IMR-90 (cell line): ENCODE measurements at regions not wholly inside any gene's neighbourhood (a gene's known extent, or its start where the extent isn't known, plus 50 kb on each side); places are given as distances from the start of the nearest gene placed in this dataset.

Experiments
- ATAC-seq: fragments of 200-7000 bp; cut with Tn5 transposase; 2 replicates; pipeline ENCODE4 v1.9.1; 2020; ENCODE audit warnings: low read depth, mild to moderate bottlenecking, moderate library complexity
- BruUV-seq: library from RNA; stranded (reverse); fragments of 400-500 nt; replicated peaks from 2 replicates; lab custom pipeline; 2021; lab: Mats Ljungman, UMichigan
- CTCF ChIA-PET: fragments of 300-600 bp; formaldehyde crosslinking; extraction: SDS; loops from one replicate; lab custom pipeline; 2021; ENCODE audit warnings: antibody characterized with exemption; lab: Yijun Ruan, JAX
- POLR2A ChIA-PET: fragments of 300-600 bp; sonication (Branson Sonifier 250); formaldehyde crosslinking; loops from one replicate; lab custom pipeline; 2022; ENCODE audit warnings: antibody characterized with exemption; ENCODE audit not compliant: unreplicated experiment; lab: Charles Lee
- DNase-seq: peaks from one replicate; pipeline ENCODE4 v3.0.0; 2013
- H2AFZ ChIP-seq: replicated peaks from 2 replicates; pipeline ENCODE3; 2013; ENCODE audit warnings: low read length, mild to moderate bottlenecking; ENCODE audit not compliant: poor library complexity
- H2AK5ac ChIP-seq: 2 replicates; pipeline ENCODE4 v1.6.1; 2013; ENCODE audit warnings: low read depth, low read length, inconsistent platforms
- H2AK9ac ChIP-seq: replicated peaks from 2 replicates; pipeline ENCODE3; 2013; ENCODE audit warnings: mild to moderate bottlenecking, low read depth, low read length, moderate library complexity; ENCODE audit not compliant: poor library complexity
- H2BK120ac ChIP-seq: 2 replicates; pipeline ENCODE4 v1.6.1; 2013; ENCODE audit warnings: low read depth, low read length, inconsistent platforms
- H2BK15ac ChIP-seq: 3 replicates; pipeline ENCODE4 v1.6.1; 2013; ENCODE audit warnings: low read depth, low read length, inconsistent platforms
- H2BK20ac ChIP-seq: 2 replicates; pipeline ENCODE4 v1.6.1; 2013; ENCODE audit warnings: low read depth, mild to moderate bottlenecking, inconsistent platforms, low read length, moderate library complexity
- H2BK5ac ChIP-seq: 2 replicates; pipeline ENCODE4 v1.6.1; 2013; ENCODE audit warnings: mild to moderate bottlenecking, low read depth, low read length, inconsistent platforms; ENCODE audit not compliant: poor library complexity, severe bottlenecking
- H3K14ac ChIP-seq: replicated peaks from 2 replicates; pipeline ENCODE4 v1.6.1; 2013; ENCODE audit warnings: low read depth, low read length, inconsistent platforms
- H3K18ac ChIP-seq: 2 replicates; pipeline ENCODE4 v1.6.1; 2013; ENCODE audit warnings: low read depth, low read length, control low read depth
- H3K23ac ChIP-seq: 2 replicates; pipeline ENCODE4 v1.6.1; 2013; ENCODE audit warnings: low read depth, low read length, inconsistent platforms
- H3K27ac ChIP-seq: 2 replicates; pipeline ENCODE4 v1.5.1; 2013; ENCODE audit warnings: mild to moderate bottlenecking, control low read depth, low read length; ENCODE audit not compliant: insufficient read depth
- H3K27me3 ChIP-seq: 2 replicates; pipeline ENCODE4 v1.6.1; 2013; ENCODE audit warnings: low read length; ENCODE audit not compliant: control insufficient read depth, insufficient read depth
- H3K36me3 ChIP-seq: 2 replicates; pipeline ENCODE4 v1.6.1; 2013; ENCODE audit warnings: low read length, mixed read lengths; ENCODE audit not compliant: control insufficient read depth, insufficient read depth
- H3K4ac ChIP-seq: 2 replicates; pipeline ENCODE4 v1.6.1; 2013; ENCODE audit warnings: low read depth, low read length, inconsistent platforms
- H3K4me1 ChIP-seq: 2 replicates; pipeline ENCODE4 v1.6.1; 2013; ENCODE audit warnings: low read length, mixed read lengths; ENCODE audit not compliant: control insufficient read depth, insufficient read depth
- H3K4me2 ChIP-seq: 2 replicates; pipeline ENCODE4 v1.6.1; 2013; ENCODE audit warnings: low read depth, mild to moderate bottlenecking, control low read depth, low read length, moderate library complexity
- H3K4me3 ChIP-seq: 2 replicates; pipeline ENCODE4 v1.5.1; 2013; ENCODE audit warnings: low read depth, mild to moderate bottlenecking, control low read depth, low read length, moderate library complexity; ENCODE audit not compliant: insufficient read depth
- H3K56ac ChIP-seq: 2 replicates; pipeline ENCODE4 v1.6.1; 2013; ENCODE audit warnings: low read length, inconsistent platforms; ENCODE audit not compliant: insufficient read depth; ENCODE audit errors: extremely low read depth
- H3K79me1 ChIP-seq, 2 experiments: 2 replicates each; pipeline ENCODE4 v1.6.1; 2013; ENCODE audit warnings: low read length in 2 of 2, inconsistent platforms in 1 of 2, low read depth in 1 of 2
- H3K9ac ChIP-seq: 2 replicates; pipeline ENCODE4 v1.6.1; 2013; ENCODE audit warnings: low read depth, low read length, control low read depth
- H3K9me1 ChIP-seq: 2 replicates; pipeline ENCODE4 v1.6.1; 2013; ENCODE audit warnings: low read length, inconsistent platforms; ENCODE audit not compliant: insufficient read depth
- H3K9me3 ChIP-seq: 2 replicates; pipeline ENCODE4 v1.6.1; 2013; ENCODE audit warnings: low read length; ENCODE audit not compliant: control insufficient read depth, insufficient read depth
- H4K20me1 ChIP-seq: 2 replicates; pipeline ENCODE4 v1.6.1; 2013; ENCODE audit warnings: low read length, inconsistent platforms; ENCODE audit not compliant: insufficient read depth
- H4K5ac ChIP-seq: 2 replicates; pipeline ENCODE4 v1.6.1; 2013; ENCODE audit warnings: mild to moderate bottlenecking, low read depth, low read length, control low read depth
- H4K8ac ChIP-seq, 2 experiments: 2 replicates each; pipeline ENCODE4 v1.6.1; 2013; ENCODE audit warnings: low read depth in 2 of 2, low read length in 2 of 2, control low read depth in 1 of 2, inconsistent platforms in 1 of 2
- H4K91ac ChIP-seq: 2 replicates; pipeline ENCODE4 v1.6.1; 2013; ENCODE audit warnings: low read depth, low read length, inconsistent platforms; ENCODE audit not compliant: insufficient read depth
- BHLHE40 ChIP-seq: fragments of 150-350 bp; IDR thresholded peaks from 2 replicates; pipeline ENCODE4 v1.6.1; 2016; ENCODE audit warnings: mild to moderate bottlenecking, low read depth, low read length
- CEBPB ChIP-seq: IDR thresholded peaks from 2 replicates; pipeline ENCODE4 v1.6.1; 2012; ENCODE audit warnings: low read depth, low read length, improper control_type of control experiment
- CHD1 ChIP-seq: IDR thresholded peaks from 2 replicates; pipeline ENCODE4 v1.6.1; 2012; ENCODE audit warnings: low read depth, low read length, improper control_type of control experiment
- CTCF ChIP-seq: conservative IDR thresholded peaks from 2 replicates; pipeline ENCODE4 v1.5.1; 2012; ENCODE audit warnings: mild to moderate bottlenecking, low read depth, low read length, improper control_type of control experiment
- ELK1 ChIP-seq: fragments of 150-350 bp; IDR thresholded peaks from 2 replicates; pipeline ENCODE4 v1.6.1; 2016; ENCODE audit warnings: low read depth, mild to moderate bottlenecking, low read length, moderate library complexity, borderline replicate concordance
- FOS ChIP-seq: fragments of 150-350 bp; IDR thresholded peaks from 2 replicates; pipeline ENCODE4 v1.6.1; 2016; ENCODE audit warnings: low read depth, low read length
- MAFK ChIP-seq: IDR thresholded peaks from 2 replicates; pipeline ENCODE4 v1.6.1; 2012; ENCODE audit warnings: low read depth, low read length, improper control_type of control experiment
- MAZ ChIP-seq: IDR thresholded peaks from 2 replicates; pipeline ENCODE4 v1.6.1; 2012; ENCODE audit warnings: low read depth, mild to moderate bottlenecking, low read length, improper control_type of control experiment, moderate library complexity, borderline replicate concordance
- MXI1 ChIP-seq: IDR thresholded peaks from 2 replicates; pipeline ENCODE4 v1.6.1; 2012; ENCODE audit warnings: low read depth, mild to moderate bottlenecking, low read length, moderate library complexity, borderline replicate concordance
- NFE2L2 ChIP-seq: fragments of 150-350 bp; IDR thresholded peaks from 2 replicates; pipeline ENCODE4 v1.6.1; 2016; ENCODE audit warnings: low read depth, mild to moderate bottlenecking, low read length
- POLR2A ChIP-seq: IDR thresholded peaks from 2 replicates; pipeline ENCODE4 v1.6.1; 2012; ENCODE audit warnings: mild to moderate bottlenecking, low read depth, low read length
- RAD21 ChIP-seq: IDR thresholded peaks from 2 replicates; pipeline ENCODE4 v1.6.1; 2012; ENCODE audit warnings: low read length, improper control_type of control experiment
- RCOR1 ChIP-seq: IDR thresholded peaks from 2 replicates; pipeline ENCODE4 v1.6.1; 2012; ENCODE audit warnings: mild to moderate bottlenecking, low read length, improper control_type of control experiment; ENCODE audit not compliant: insufficient replicate concordance
- RFX5 ChIP-seq: IDR thresholded peaks from 2 replicates; pipeline ENCODE4 v1.8.0; 2012; ENCODE audit warnings: low read depth, mild to moderate bottlenecking, low read length, moderate library complexity
- SMC3 ChIP-seq: fragments of 150-350 bp; IDR thresholded peaks from 2 replicates; pipeline ENCODE4 v1.6.1; 2016; ENCODE audit warnings: low read depth, mild to moderate bottlenecking, antibody characterized with exemption, low read length, moderate library complexity
- USF2 ChIP-seq: fragments of 150-350 bp; IDR thresholded peaks from 2 replicates; pipeline ENCODE4 v1.6.1; 2017; ENCODE audit warnings: mild to moderate bottlenecking, antibody characterized with exemption, low read length, low read depth
- WGBS, 2 experiments: methylation state at CpG; one replicate each; pipeline versions ENCODE4 v1.1.5 to v1.1.7; 2013; ENCODE audit warnings: missing lambda C conversion rate in 2 of 2; ENCODE audit not compliant: insufficient read length in 1 of 2; ENCODE audit errors: extremely low coverage in 2 of 2; 5-methylcytosine and 5-hydroxymethylcytosine counted together
- dilution Hi-C: fragments of 300-500 bp; cut with HindIII; formaldehyde crosslinking; loops from one replicate; pipeline ENCODE4 v1.14.3; 2018; ENCODE audit warnings: low sequenced_read_pairs; ENCODE audit not compliant: unreplicated experiment
- in situ Hi-C: fragments of 300-500 bp; cut with MboI; formaldehyde crosslinking; loops from 3 replicates; pipeline ENCODE4 v1.14.3; 2019; ENCODE audit warnings: low sequenced_read_pairs, inconsistent platforms, mixed read lengths
- intact Hi-C: fragments of 100-400 bp; cut with micrococcal nuclease; formaldehyde crosslinking; loops from 2 replicates; pipeline ENCODE4 v1.10.0; 2022

- no peak overlapping the region for H3K23ac ChIP-seq
- H2BK15ac ChIP-seq, result no peak overlapping the region
- H2AK5ac ChIP-seq, result no peak overlapping the region
- no peak overlapping the region for H3K4me3 ChIP-seq
- no peaks in the 10 kb centered on the region for H3K4me1 ChIP-seq
- TF ChIP-seq SMC3 (no peak), RAD21 (no peak), MAFK (no peak), BHLHE40 (no peak), MXI1 (no peak), RFX5 (no peak), MAZ (no peak), CTCF (no peak), CHD1 (no peak), POLR2A (no peak), FOS (no peak), NFE2L2 (no peak), RCOR1 (no peak), USF2 (no peak), ELK1 (no peak), CEBPB (no peak)
- no peak overlapping the region for H4K5ac ChIP-seq
- no peak overlapping the region for H4K91ac ChIP-seq
- no peak overlapping the region for H3K9ac ChIP-seq
- no peak for ATAC-seq
- no peak overlapping the region for H2BK20ac ChIP-seq
- no peak overlapping the region for H4K8ac ChIP-seq
- no CpG with 5 or more reads among the region's 4 CpGs for WGBS, 2 experiments
- H3K36me3 ChIP-seq, result no peaks in the 10 kb centered on the region
- no peak overlapping the region for H2AK9ac ChIP-seq
- BruUV-seq, result no TSS peak
- peaks cover 2% of the 10 kb centered on the region for H3K9me3 ChIP-seq
- ChIA-PET CTCF (no interaction called here), POLR2A (no interaction called here)
- no peak overlapping the region for H2BK5ac ChIP-seq
- no peak overlapping the region for H3K27ac ChIP-seq
- no peaks in the 10 kb centered on the region for H3K79me1 ChIP-seq
- no peak overlapping the region for H3K4me2 ChIP-seq
- in situ Hi-C loops, result no loop called here
- no peak overlapping the region for H2BK120ac ChIP-seq
- H3K56ac ChIP-seq, result no peak overlapping the region
- H4K20me1 ChIP-seq, result no peaks in the 10 kb centered on the region
- no peaks in the 10 kb centered on the region for H3K27me3 ChIP-seq
- DNase-seq, result no peak
- dilution Hi-C loops, result no loop called here
- H2AFZ ChIP-seq, result no peak overlapping the region
- intact Hi-C loops, result no loop called here
- H3K4ac ChIP-seq, result no peak overlapping the region
- no peak overlapping the region for H3K18ac ChIP-seq
- no peaks in the 10 kb centered on the region for H3K9me1 ChIP-seq
- H3K14ac ChIP-seq, result no peak overlapping the region
Observed at GRCh38 chr18:71873695-71874094, 670.4 kb downstream of the CBLN2 start.
